WERI-Rb-1 (cell line): ENCODE measurements at regions not wholly inside any gene's neighbourhood (a gene's known extent, or its start where the extent isn't known, plus 50 kb on each side); places are given as distances from the start of the nearest gene placed in this dataset.

Source experiments
- DNase-seq: peaks from one replicate; pipeline ENCODE4 v3.0.0-alpha.2; 2020
- H3K27ac ChIP-seq: fragments of 250-450 bp; sonication (Bioruptor Pico); 2 replicates; pipeline ENCODE4 v1.5.1; 2020; ENCODE audit warnings: mild to moderate bottlenecking, moderate library complexity
- H3K27me3 ChIP-seq: fragments of 250-450 bp; sonication (Bioruptor Pico); 2 replicates; pipeline ENCODE4 v1.5.1; 2021; ENCODE audit warnings: mild to moderate bottlenecking, low read depth, moderate library complexity; ENCODE audit not compliant: insufficient read depth, severe bottlenecking
- H3K36me3 ChIP-seq: fragments of 250-450 bp; sonication (Bioruptor Pico); 2 replicates; pipeline ENCODE4 v1.5.1; 2020; ENCODE audit warnings: mild to moderate bottlenecking, moderate library complexity
- H3K4me3 ChIP-seq: 2 replicates; pipeline ENCODE4 v1.5.1; 2011; ENCODE audit warnings: low read depth, mild to moderate bottlenecking, control low read depth, low read length
- H3K9me3 ChIP-seq: fragments of 250-450 bp; sonication (Bioruptor Pico); 2 replicates; pipeline ENCODE4 v1.5.1; 2021; ENCODE audit warnings: mild to moderate bottlenecking, moderate library complexity; ENCODE audit not compliant: severe bottlenecking
- TF ChIP-seq, protein P1 (sequence below): IDR thresholded peaks from 2 replicates; pipeline ENCODE4 v1.5.1; 2011; ENCODE audit warnings: low read depth, mild to moderate bottlenecking, control low read depth, inconsistent platforms, low read length

DNA sequence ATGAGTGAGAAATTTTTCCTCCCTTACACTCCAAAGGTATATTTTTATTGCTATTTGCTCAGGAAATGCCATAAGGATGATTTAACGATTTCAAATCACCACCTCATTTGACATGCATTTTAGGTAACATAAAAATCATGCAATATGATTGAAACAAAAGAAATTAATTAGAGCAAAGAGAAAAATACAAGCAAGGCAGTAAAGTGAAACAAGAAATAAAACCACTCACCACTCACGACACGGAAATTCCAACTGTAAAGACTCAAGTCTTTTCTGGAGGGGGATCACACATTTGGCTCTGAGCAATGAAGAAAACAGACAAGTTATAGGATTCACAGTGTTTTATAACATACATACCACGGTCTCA is 86.8 kb upstream of the ARHGAP29 start:
- no peak for DNase-seq
- H3K27me3 ChIP-seq: no peaks in the 10 kb centered on the region
- no peak overlapping the region for H3K27ac ChIP-seq
- H3K9me3 ChIP-seq: no peaks in the 10 kb centered on the region
- TF ChIP-seq, protein P1, sequence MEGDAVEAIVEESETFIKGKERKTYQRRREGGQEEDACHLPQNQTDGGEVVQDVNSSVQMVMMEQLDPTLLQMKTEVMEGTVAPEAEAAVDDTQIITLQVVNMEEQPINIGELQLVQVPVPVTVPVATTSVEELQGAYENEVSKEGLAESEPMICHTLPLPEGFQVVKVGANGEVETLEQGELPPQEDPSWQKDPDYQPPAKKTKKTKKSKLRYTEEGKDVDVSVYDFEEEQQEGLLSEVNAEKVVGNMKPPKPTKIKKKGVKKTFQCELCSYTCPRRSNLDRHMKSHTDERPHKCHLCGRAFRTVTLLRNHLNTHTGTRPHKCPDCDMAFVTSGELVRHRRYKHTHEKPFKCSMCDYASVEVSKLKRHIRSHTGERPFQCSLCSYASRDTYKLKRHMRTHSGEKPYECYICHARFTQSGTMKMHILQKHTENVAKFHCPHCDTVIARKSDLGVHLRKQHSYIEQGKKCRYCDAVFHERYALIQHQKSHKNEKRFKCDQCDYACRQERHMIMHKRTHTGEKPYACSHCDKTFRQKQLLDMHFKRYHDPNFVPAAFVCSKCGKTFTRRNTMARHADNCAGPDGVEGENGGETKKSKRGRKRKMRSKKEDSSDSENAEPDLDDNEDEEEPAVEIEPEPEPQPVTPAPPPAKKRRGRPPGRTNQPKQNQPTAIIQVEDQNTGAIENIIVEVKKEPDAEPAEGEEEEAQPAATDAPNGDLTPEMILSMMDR: no peak
- H3K4me3 ChIP-seq: no peak overlapping the region
- no peaks in the 10 kb centered on the region for H3K36me3 ChIP-seq

DNA sequence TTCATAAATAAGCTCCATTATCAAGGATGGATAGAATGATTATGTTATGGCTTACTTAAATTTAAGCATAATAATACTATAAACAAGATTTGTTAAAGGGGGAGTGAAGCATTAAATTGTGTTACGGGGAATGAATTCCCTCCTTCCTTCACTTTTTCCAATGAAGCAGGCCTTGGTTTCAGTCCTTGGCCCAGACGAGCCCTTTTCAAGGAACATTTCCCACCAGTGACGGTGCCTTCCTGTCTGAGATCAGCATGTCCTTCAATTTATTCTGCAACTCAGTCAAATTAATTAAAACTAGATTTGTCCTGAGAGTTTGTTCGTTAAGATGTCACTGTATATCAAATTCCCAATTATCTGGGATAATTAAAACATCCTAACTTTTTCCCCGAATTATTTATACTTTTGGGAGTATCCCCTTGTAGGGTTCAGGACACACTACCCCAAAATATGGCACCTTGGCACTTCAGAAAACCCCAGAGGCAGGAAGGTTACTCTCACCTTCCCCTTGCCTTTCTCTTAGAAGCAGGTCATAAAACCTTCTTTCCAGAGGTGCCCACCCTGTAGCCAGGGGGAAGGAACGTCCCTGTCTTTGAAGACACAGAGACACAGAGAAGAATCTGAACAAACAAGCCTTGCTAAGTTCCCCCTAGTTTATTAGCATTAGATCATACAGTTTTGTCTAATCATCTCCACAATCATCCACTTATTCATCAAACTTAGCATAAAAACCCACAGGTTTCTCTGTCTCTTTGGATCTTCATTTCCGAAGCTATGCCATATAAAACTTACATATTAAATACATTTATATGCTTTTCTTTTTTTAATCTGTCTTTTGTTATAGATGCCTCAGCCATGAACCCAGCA is 86.2 kb upstream of the ARHGAP29 start:
- DNase-seq: no peak
- no peak overlapping the region for H3K27ac ChIP-seq
- H3K9me3 ChIP-seq: no peaks in the 10 kb centered on the region
- TF ChIP-seq, protein P1: no peak
- no peak overlapping the region for H3K4me3 ChIP-seq
- H3K36me3 ChIP-seq: no peaks in the 10 kb centered on the region
- no peaks in the 10 kb centered on the region for H3K27me3 ChIP-seq

DNA sequence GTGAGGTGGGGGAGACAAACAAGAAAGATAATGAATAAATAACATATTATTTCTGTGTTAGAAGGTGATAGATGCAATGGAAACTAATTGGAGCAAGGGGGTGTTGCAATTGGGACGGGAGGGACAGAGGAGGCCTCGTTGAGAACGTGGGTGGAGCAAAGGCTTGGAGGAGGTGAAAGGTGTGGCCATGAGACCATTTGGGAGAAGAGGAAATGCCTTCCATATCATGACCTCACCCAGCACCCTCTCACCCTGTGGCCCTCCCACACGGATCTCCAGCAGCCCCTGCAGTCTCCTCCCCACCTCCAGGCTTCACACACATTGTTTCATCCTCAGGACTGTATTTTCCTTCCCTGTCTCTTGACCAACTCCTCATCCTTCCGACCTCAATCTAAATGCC is 85.3 kb upstream of the ARHGAP29 start:
- Histone ChIP-seq H3K27ac (no peak overlapping the region), H3K9me3 (no peaks in the 10 kb centered on the region), H3K27me3 (no peaks in the 10 kb centered on the region), H3K36me3 (no peaks in the 10 kb centered on the region), H3K4me3 (no peak overlapping the region)
- TF ChIP-seq, protein P1: no peak
- DNase-seq: no peak

DNA sequence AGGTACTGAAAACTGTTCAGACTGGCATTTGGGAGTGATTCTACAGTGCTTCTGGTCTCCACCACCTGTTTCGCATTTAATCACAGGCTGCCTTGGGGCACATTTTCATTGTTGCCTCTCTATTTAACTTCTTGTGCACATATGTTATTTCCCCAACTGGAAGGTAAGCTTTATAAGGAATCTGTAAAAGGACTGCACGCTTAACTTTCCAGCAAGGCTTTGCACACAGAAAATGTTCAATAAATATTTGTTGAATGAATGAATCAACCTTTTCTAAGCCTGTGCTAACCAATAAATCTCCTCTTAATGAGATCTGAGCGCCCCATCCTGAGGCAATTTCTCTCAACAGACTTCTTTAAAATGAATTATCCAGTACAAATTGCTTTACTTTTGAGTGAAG is 84.3 kb upstream of the ARHGAP29 start:
- H3K4me3 ChIP-seq: no peak overlapping the region
- TF ChIP-seq, protein P1: no peak
- no peaks in the 10 kb centered on the region for H3K9me3 ChIP-seq
- DNase-seq: no peak
- no peaks in the 10 kb centered on the region for H3K36me3 ChIP-seq
- H3K27ac ChIP-seq: no peak overlapping the region
- no peaks in the 10 kb centered on the region for H3K27me3 ChIP-seq

GRCh38 chr1:94319319-94320102 is 82.1 kb upstream of the ARHGAP29 start:
- Histone ChIP-seq H3K4me3 (no peak overlapping the region), H3K27ac (no peak overlapping the region), H3K27me3 (no peaks in the 10 kb centered on the region), H3K9me3 (no peaks in the 10 kb centered on the region), H3K36me3 (no peaks in the 10 kb centered on the region)
- DNase-seq: no peak
- TF ChIP-seq, protein P1: no peak
